BLaER1 (cell line): ENCODE measurements at regions not wholly inside any gene's neighbourhood (a gene's known extent, or its start where the extent isn't known, plus 50 kb on each side); places are given as distances from the start of the nearest gene placed in this dataset.

Source experiments
- H3K27ac ChIP-seq: shearing (Covaris generic); formaldehyde crosslinking; 2 replicates; pipeline ENCODE4 v1.8.1; 2022
- H3K27me3 ChIP-seq: shearing (Covaris generic); formaldehyde crosslinking; 2 replicates; pipeline ENCODE4 v1.8.1; 2022
- H3K36me3 ChIP-seq: shearing (Covaris generic); formaldehyde crosslinking; 2 replicates; pipeline ENCODE4 v1.8.1; 2022
- H3K4me1 ChIP-seq: shearing (Covaris generic); formaldehyde crosslinking; 2 replicates; pipeline ENCODE4 v1.8.1; 2022
- H3K4me2 ChIP-seq: shearing (Covaris generic); formaldehyde crosslinking; 2 replicates; pipeline ENCODE4 v1.8.1; 2022
- H3K4me3 ChIP-seq: shearing (Covaris generic); formaldehyde crosslinking; 2 replicates; pipeline ENCODE4 v1.8.1; 2022
- H3K9ac ChIP-seq: shearing (Covaris generic); formaldehyde crosslinking; 2 replicates; pipeline ENCODE4 v1.8.1; 2022
- H3K9me3 ChIP-seq: shearing (Covaris generic); formaldehyde crosslinking; 2 replicates; pipeline ENCODE4 v1.8.1; 2022
- H4K20me1 ChIP-seq: shearing (Covaris generic); formaldehyde crosslinking; 2 replicates; pipeline ENCODE4 v1.8.1; 2022
- Cebpa-rat ChIP-seq: shearing (Covaris generic); IDR thresholded peaks from 2 replicates; pipeline ENCODE4 v1.8.1; 2022

DNA sequence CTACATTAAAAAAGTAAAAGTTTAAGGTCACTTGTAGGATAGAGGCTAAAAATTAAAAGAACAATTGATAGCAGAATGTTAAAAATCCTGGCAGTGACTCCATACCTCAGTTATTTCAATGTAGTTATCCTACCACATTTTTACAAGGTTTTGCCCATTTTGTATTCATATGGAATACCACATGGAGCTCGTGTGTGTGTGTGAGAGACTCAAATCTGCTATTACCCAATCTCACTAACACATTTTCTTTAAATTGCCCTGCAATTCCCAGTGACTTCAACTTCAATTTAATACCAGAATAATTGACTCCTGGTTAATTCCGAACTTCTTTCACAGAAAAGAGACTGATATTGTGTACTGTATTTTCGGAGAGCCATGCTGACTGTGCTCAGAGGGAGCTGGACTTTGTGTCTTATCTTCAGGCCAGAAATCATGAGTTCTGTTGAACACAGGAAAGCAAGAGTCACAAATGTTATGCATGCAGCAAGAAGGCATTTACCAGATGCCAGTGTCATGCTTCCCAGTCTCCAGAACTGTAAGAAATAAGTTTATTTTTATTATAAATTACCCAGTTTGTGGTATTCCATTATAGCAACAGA lies 529.0 kb upstream of the NECTIN3 start:
- no peak overlapping the region for H3K9ac ChIP-seq
- no peaks in the 10 kb centered on the region for H3K4me1 ChIP-seq
- no peak for TF ChIP-seq Cebpa-rat
- no peaks in the 10 kb centered on the region for H3K36me3 ChIP-seq
- no peak overlapping the region for H3K27ac ChIP-seq
- H4K20me1 ChIP-seq = no peaks in the 10 kb centered on the region
- H3K9me3 ChIP-seq = no peaks in the 10 kb centered on the region
- no peak overlapping the region for H3K4me2 ChIP-seq
- H3K4me3 ChIP-seq = no peak overlapping the region
- no peaks in the 10 kb centered on the region for H3K27me3 ChIP-seq

- Histone ChIP-seq H3K36me3 (no peaks in the 10 kb centered on the region), H3K27ac (no peak overlapping the region), H3K4me2 (no peak overlapping the region), H3K9me3 (no peaks in the 10 kb centered on the region), H4K20me1 (no peaks in the 10 kb centered on the region), H3K4me1 (no peaks in the 10 kb centered on the region), H3K9ac (no peak overlapping the region), H3K4me3 (no peak overlapping the region), H3K27me3 (no peaks in the 10 kb centered on the region)
- TF ChIP-seq Cebpa-rat = no peak
Observed at GRCh38 chr3:110544730-110545129, 526.9 kb upstream of the NECTIN3 start.

GRCh38 chr3:110550511-110550910 lies 521.1 kb upstream of the NECTIN3 start:
- TF ChIP-seq Cebpa-rat = no peak
- no peaks in the 10 kb centered on the region for H4K20me1 ChIP-seq
- H3K9me3 ChIP-seq = no peaks in the 10 kb centered on the region
- no peak overlapping the region for H3K9ac ChIP-seq
- no peaks in the 10 kb centered on the region for H3K4me1 ChIP-seq
- no peak overlapping the region for H3K4me3 ChIP-seq
- no peak overlapping the region for H3K4me2 ChIP-seq
- H3K36me3 ChIP-seq = no peaks in the 10 kb centered on the region
- H3K27ac ChIP-seq = no peak overlapping the region
- H3K27me3 ChIP-seq = no peaks in the 10 kb centered on the region

GRCh38 chr3:110562621-110563020 lies 509.0 kb upstream of the NECTIN3 start:
- no peaks in the 10 kb centered on the region for H3K9me3 ChIP-seq
- TF ChIP-seq Cebpa-rat = no peak
- H3K4me1 ChIP-seq = no peaks in the 10 kb centered on the region
- no peak overlapping the region for H3K27ac ChIP-seq
- no peak overlapping the region for H3K4me3 ChIP-seq
- H3K4me2 ChIP-seq = no peak overlapping the region
- H3K9ac ChIP-seq = no peak overlapping the region
- no peaks in the 10 kb centered on the region for H4K20me1 ChIP-seq
- no peaks in the 10 kb centered on the region for H3K27me3 ChIP-seq
- no peaks in the 10 kb centered on the region for H3K36me3 ChIP-seq

GRCh38 chr3:110564674-110565073 lies 506.9 kb upstream of the NECTIN3 start:
- no peak for TF ChIP-seq Cebpa-rat
- Histone ChIP-seq H3K4me2 (no peak overlapping the region), H3K36me3 (no peaks in the 10 kb centered on the region), H3K9ac (no peak overlapping the region), H3K9me3 (no peaks in the 10 kb centered on the region), H3K27me3 (no peaks in the 10 kb centered on the region), H4K20me1 (no peaks in the 10 kb centered on the region), H3K27ac (no peak overlapping the region), H3K4me3 (no peak overlapping the region), H3K4me1 (no peaks in the 10 kb centered on the region)

DNA sequence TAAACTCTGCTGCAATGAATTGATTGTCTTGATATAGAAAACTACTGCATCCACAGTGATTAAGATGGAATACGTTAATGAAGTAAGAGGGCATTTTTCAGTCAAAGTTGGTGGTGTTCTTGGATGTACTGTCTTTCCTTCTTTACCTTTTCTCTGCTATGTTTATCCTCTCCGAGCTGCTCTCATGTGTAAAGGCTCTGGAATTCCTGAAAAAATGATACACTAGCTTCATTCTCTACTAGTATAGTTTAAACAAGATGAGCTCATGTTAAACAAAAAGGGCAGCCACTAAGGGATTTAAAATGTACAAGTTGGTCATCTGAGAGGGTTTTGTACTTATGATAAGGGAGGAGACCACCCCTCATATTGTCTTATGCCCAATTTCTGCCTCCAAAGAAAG lies 504.6 kb upstream of the NECTIN3 start:
- no peak for TF ChIP-seq Cebpa-rat
- H3K27me3 ChIP-seq = no peaks in the 10 kb centered on the region
- no peak overlapping the region for H3K27ac ChIP-seq
- H3K4me2 ChIP-seq = no peak overlapping the region
- no peaks in the 10 kb centered on the region for H3K36me3 ChIP-seq
- no peaks in the 10 kb centered on the region for H3K4me1 ChIP-seq
- H4K20me1 ChIP-seq = no peaks in the 10 kb centered on the region
- H3K9me3 ChIP-seq = no peaks in the 10 kb centered on the region
- H3K9ac ChIP-seq = no peak overlapping the region
- H3K4me3 ChIP-seq = no peak overlapping the region

DNA sequence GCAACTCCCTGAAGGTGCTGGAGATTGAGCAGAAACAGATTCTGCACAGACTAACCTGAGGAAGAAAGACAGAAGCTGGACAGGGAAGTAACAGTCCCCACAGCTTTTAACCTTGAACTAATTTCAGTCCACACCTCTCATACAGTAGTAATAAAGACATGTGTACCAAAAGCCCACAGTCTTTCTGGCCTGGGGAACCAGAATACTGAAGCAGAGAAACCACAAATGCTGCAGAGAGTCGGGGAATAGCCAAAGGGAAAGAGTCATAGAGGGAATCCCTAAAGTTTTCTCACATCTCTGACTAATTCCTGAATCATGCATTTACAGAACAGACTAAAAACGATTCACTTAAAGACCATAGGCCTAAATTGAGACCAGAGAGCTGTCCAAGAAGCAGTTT lies 503.4 kb upstream of the NECTIN3 start:
- no peaks in the 10 kb centered on the region for H3K4me1 ChIP-seq
- no peaks in the 10 kb centered on the region for H3K9me3 ChIP-seq
- no peaks in the 10 kb centered on the region for H3K36me3 ChIP-seq
- no peak overlapping the region for H3K27ac ChIP-seq
- no peak for TF ChIP-seq Cebpa-rat
- H3K9ac ChIP-seq = no peak overlapping the region
- H3K4me2 ChIP-seq = no peak overlapping the region
- no peaks in the 10 kb centered on the region for H3K27me3 ChIP-seq
- no peaks in the 10 kb centered on the region for H4K20me1 ChIP-seq
- no peak overlapping the region for H3K4me3 ChIP-seq

DNA sequence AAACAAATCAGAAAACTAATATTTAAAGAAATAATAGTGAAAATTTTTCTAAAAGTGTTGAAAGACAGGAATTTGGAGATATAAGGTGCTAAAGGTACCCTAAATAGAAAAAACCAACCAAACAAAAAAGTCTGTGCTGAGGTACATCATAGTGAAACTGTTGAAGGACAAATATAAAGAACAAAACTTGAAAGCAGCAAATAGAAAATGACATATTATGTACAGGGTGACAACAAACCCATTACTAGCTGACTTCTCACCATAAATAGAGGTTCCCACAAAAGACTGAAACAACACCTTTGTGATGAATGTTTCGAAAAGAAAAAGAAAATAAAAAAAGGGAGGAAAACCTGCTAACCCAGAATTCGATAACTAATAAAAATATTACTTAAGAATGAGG lies 502.5 kb upstream of the NECTIN3 start:
- H3K9me3 ChIP-seq = no peaks in the 10 kb centered on the region
- H4K20me1 ChIP-seq = no peaks in the 10 kb centered on the region
- no peak overlapping the region for H3K4me3 ChIP-seq
- no peaks in the 10 kb centered on the region for H3K27me3 ChIP-seq
- no peak overlapping the region for H3K9ac ChIP-seq
- H3K4me1 ChIP-seq = no peaks in the 10 kb centered on the region
- TF ChIP-seq Cebpa-rat = no peak
- H3K36me3 ChIP-seq = no peaks in the 10 kb centered on the region
- no peak overlapping the region for H3K27ac ChIP-seq
- H3K4me2 ChIP-seq = no peak overlapping the region

- Histone ChIP-seq H3K4me2 (no peak overlapping the region), H3K36me3 (no peaks in the 10 kb centered on the region), H3K4me3 (no peak overlapping the region), H4K20me1 (no peaks in the 10 kb centered on the region), H3K9me3 (no peaks in the 10 kb centered on the region), H3K4me1 (no peaks in the 10 kb centered on the region), H3K27me3 (no peaks in the 10 kb centered on the region), H3K27ac (no peak overlapping the region), H3K9ac (no peak overlapping the region)
- TF ChIP-seq Cebpa-rat = no peak
Observed at GRCh38 chr3:110575702-110576101, 495.9 kb upstream of the NECTIN3 start.

- Histone ChIP-seq H4K20me1 (no peaks in the 10 kb centered on the region), H3K27me3 (no peaks in the 10 kb centered on the region), H3K9me3 (no peaks in the 10 kb centered on the region), H3K9ac (no peak overlapping the region), H3K27ac (no peak overlapping the region), H3K4me3 (no peak overlapping the region), H3K4me2 (no peak overlapping the region), H3K4me1 (no peaks in the 10 kb centered on the region), H3K36me3 (no peaks in the 10 kb centered on the region)
- TF ChIP-seq Cebpa-rat = no peak
Observed at GRCh38 chr3:110576960-110577359, 494.7 kb upstream of the NECTIN3 start.

DNA sequence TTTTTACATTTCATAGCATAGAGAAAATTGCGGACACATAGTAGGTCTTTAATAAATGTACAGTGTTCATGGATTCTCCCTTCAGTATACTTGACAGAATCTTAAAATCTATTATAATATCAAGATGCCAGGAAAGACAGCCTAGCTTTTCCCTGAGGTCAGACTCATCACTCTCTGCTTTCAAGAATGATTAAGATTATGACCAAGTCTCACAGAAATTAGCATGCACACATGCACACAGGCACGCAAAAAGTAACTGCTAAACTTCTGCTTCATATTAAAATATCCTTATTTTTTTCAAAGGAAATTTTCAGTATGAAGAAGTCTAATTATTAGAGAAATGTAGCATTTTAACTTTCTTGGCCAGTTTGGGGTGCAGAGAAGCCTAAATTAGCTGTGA lies 493.8 kb upstream of the NECTIN3 start:
- H3K27me3 ChIP-seq = no peaks in the 10 kb centered on the region
- H3K36me3 ChIP-seq = no peaks in the 10 kb centered on the region
- H3K27ac ChIP-seq = no peak overlapping the region
- no peak overlapping the region for H3K4me2 ChIP-seq
- no peaks in the 10 kb centered on the region for H4K20me1 ChIP-seq
- no peak for TF ChIP-seq Cebpa-rat
- H3K9ac ChIP-seq = no peak overlapping the region
- no peaks in the 10 kb centered on the region for H3K9me3 ChIP-seq
- H3K4me1 ChIP-seq = no peaks in the 10 kb centered on the region
- H3K4me3 ChIP-seq = no peak overlapping the region
